HepG2 (cell line): ENCODE measurements at regions not wholly inside any gene's neighbourhood (a gene's known extent, or its start where the extent isn't known, plus 50 kb on each side); places are given as distances from the start of the nearest gene placed in this dataset.

Experiments
- CEBPB ChIP-seq: IDR thresholded peaks from 2 replicates; pipeline ENCODE4 v1.6.1; 2011; ENCODE audit warnings: low read depth, low read length, improper control_type of control experiment, borderline replicate concordance
- FOXJ3 ChIP-seq: sonication (generic); formaldehyde crosslinking; IDR thresholded peaks from 2 replicates; pipeline ENCODE4 v1.4.0; 2020; ENCODE audit warnings: missing genetic modification reagents, mild to moderate bottlenecking, borderline replicate concordance
- JUNB ChIP-seq: sonication (generic); formaldehyde crosslinking; IDR thresholded peaks from 2 replicates; pipeline ENCODE4 v1.8.0; 2022; ENCODE audit warnings: missing genetic modification reagents, mild to moderate bottlenecking, borderline replicate concordance
- JUND ChIP-seq: sonication (generic); formaldehyde crosslinking; IDR thresholded peaks from 2 replicates; pipeline ENCODE4 v1.8.0; 2022; ENCODE audit warnings: mild to moderate bottlenecking, missing genetic modification reagents
- MAZ ChIP-seq, 2 experiments: sonication (generic) in 1 of 2; formaldehyde crosslinking in 1 of 2; IDR thresholded peaks; 2 replicates each; pipeline versions ENCODE4 v1.5.0 to v1.6.1; 2012 to 2020; ENCODE audit warnings: low read depth in 2 of 2, mild to moderate bottlenecking in 2 of 2, borderline replicate concordance in 1 of 2, improper control_type of control experiment in 1 of 2, low read length in 1 of 2, missing genetic modification reagents in 1 of 2, moderate library complexity in 1 of 2
- SP5 ChIP-seq: IDR thresholded peaks from 2 replicates; pipeline ENCODE4 v1.6.1; 2016; ENCODE audit warnings: low read depth, borderline replicate concordance
- TF ChIP-seq, protein P1 (sequence below): sonication (generic); formaldehyde crosslinking; IDR thresholded peaks from 2 replicates; pipeline ENCODE4 v1.5.0; 2020; ENCODE audit warnings: mild to moderate bottlenecking, missing genetic modification reagents, moderate library complexity
- TF ChIP-seq, protein P2 (sequence below): sonication (generic); formaldehyde crosslinking; IDR thresholded peaks from 2 replicates; pipeline ENCODE4 v1.4.0; 2020; ENCODE audit warnings: missing genetic modification reagents

DNA sequence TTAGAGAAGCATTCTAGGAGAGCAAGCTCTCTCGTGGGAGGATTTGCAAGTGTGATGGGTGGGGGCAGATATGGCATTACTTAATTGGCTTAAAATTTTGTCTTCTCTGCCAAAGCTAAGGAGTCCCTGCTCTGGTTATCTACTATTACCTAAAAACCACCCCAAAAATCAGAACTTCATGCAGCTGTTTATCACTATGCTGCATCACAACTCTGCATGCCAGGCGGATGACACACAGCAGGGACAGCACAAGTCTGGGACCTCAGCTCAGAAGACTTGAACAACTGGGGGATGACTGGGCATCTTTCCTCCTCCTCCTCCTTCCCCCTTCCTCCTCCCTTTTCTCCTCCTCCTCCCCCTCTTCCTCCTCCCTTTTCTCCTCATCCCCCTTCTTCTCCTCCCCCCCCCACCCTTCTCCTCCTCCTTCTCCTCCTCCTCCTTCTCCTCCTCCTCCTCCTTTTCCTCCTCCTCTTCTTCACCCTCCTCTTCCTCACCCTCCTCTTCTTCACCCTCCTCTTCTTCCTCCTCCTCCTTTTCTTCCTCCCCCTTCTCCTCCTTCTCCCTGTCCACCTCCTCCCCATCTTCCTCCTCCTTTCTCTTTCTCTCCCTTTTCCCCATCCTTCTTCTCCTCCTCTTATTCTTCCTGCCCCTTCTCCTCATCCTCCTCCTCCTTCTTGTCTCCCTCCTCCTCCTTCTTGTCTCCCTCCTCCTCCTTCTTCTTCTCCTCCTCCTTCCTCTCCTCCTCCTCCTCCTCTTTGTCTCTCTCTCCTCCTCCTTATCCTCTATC is 218.6 kb upstream of the PMEPA1 start:
- TF ChIP-seq SP5 = no peak
- TF ChIP-seq, protein P1, sequence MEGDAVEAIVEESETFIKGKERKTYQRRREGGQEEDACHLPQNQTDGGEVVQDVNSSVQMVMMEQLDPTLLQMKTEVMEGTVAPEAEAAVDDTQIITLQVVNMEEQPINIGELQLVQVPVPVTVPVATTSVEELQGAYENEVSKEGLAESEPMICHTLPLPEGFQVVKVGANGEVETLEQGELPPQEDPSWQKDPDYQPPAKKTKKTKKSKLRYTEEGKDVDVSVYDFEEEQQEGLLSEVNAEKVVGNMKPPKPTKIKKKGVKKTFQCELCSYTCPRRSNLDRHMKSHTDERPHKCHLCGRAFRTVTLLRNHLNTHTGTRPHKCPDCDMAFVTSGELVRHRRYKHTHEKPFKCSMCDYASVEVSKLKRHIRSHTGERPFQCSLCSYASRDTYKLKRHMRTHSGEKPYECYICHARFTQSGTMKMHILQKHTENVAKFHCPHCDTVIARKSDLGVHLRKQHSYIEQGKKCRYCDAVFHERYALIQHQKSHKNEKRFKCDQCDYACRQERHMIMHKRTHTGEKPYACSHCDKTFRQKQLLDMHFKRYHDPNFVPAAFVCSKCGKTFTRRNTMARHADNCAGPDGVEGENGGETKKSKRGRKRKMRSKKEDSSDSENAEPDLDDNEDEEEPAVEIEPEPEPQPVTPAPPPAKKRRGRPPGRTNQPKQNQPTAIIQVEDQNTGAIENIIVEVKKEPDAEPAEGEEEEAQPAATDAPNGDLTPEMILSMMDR = no peak
- no peak for TF ChIP-seq MAZ (IDR thresholded peaks at IDR 0.05; ENCODE audit: borderline replicate concordance, low read depth, low read length)
- TF ChIP-seq MAZ (CRISPR knock-in tag; IDR thresholded peaks at IDR 0.05; ENCODE audit: low read depth) = no peak
- TF ChIP-seq JUNB = no peak
- no peak for TF ChIP-seq FOXJ3 (CRISPR knock-in tag)
- TF ChIP-seq JUND (CRISPR knock-in tag) = no peak
- TF ChIP-seq, protein P2, sequence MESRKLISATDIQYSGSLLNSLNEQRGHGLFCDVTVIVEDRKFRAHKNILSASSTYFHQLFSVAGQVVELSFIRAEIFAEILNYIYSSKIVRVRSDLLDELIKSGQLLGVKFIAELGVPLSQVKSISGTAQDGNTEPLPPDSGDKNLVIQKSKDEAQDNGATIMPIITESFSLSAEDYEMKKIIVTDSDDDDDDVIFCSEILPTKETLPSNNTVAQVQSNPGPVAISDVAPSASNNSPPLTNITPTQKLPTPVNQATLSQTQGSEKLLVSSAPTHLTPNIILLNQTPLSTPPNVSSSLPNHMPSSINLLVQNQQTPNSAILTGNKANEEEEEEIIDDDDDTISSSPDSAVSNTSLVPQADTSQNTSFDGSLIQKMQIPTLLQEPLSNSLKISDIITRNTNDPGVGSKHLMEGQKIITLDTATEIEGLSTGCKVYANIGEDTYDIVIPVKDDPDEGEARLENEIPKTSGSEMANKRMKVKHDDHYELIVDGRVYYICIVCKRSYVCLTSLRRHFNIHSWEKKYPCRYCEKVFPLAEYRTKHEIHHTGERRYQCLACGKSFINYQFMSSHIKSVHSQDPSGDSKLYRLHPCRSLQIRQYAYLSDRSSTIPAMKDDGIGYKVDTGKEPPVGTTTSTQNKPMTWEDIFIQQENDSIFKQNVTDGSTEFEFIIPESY (CRISPR knock-in tag) = no peak
- TF ChIP-seq CEBPB = no peak
